MV-4-11 (cell line): ENCODE measurements at regions not wholly inside any gene's neighbourhood (a gene's known extent, or its start where the extent isn't known, plus 50 kb on each side); places are given as distances from the start of the nearest gene placed in this dataset.

Experiments used
- DNase-seq: peaks from one replicate; lab custom pipeline; 2025; lab: John Stamatoyannopoulos, UW

- no peak for DNase-seq
These were observed 223.7 kb upstream of the AJAP1 start for GRCh38 chr1:4430406-4431365.

DNA sequence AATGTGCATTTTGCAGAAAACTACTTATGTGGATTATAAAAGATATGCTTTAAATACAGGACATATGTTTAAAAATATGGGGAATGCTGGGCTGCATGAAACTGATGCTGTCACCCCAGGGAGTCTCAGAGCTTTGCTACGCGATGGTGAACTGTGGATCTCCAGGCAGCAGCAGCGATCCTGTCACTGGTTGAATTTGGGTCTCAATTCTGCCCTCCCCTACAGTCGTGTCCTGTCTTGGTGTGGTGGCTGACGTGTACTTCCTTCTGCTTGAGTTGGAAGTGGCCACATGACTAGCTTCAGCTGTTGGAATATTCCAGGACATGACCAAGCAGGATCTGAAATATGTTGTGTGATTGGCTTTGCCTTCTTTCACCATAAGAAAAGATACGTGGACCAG is 222.9 kb upstream of the AJAP1 start:
- no peak for DNase-seq

- no peak for DNase-seq
These were observed 221.3 kb upstream of the AJAP1 start for GRCh38 chr1:4433075-4433474.

DNA sequence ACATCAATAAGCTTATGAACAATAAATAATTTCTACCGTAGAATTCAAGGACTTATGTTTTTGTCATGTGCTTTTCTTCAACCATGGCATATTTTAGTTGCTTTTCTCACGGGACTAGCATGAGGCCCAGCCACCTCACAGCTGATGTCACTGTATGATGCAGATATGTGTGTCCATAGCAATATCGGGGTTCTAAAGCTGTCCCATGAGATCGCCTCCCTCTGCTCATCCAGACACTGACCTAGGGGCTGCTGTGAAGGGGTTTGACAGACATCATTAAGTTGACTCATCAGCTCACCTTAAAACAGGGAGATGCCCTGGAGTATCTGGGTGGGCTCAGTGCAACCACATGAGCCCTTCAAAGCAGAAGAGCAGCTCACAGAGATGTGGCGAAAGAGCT is 210.3 kb upstream of the AJAP1 start:
- DNase-seq = no peak

GRCh38 chr1:4447778-4448420 is 206.5 kb upstream of the AJAP1 start:
- DNase-seq = no peak

- no peak for DNase-seq
These were observed 204.4 kb upstream of the AJAP1 start for GRCh38 chr1:4449972-4450371.

- DNase-seq = no peak
These were observed 201.7 kb upstream of the AJAP1 start for GRCh38 chr1:4452701-4453100.

GRCh38 chr1:4460052-4460451 is 194.4 kb upstream of the AJAP1 start:
- no peak for DNase-seq

DNA sequence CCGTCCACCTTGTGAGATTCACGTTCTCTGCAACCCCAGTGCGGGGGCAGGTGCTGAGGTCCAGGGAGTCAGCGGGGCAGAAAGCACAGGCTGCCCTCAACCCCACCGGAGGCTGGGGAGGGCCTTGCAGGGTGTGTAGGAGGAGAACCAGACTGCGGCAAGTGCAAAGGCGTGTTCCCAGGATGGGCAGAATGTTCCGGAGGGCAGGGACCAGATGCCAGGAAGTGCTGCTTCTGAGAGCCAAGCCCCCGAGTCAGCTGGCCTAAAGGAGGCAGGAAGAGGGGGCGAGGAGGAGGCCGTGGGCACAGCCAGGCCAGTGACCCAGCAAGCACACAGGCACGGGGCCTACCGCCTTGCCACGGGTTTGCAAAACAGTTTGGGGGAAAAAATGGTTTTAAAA is 193.8 kb upstream of the AJAP1 start:
- no peak for DNase-seq

- DNase-seq = no peak
These were observed 192.6 kb upstream of the AJAP1 start for GRCh38 chr1:4461726-4462290.

- no peak for DNase-seq
These were observed 191.5 kb upstream of the AJAP1 start for GRCh38 chr1:4462831-4463484.

- no peak for DNase-seq
These were observed 190.8 kb upstream of the AJAP1 start for GRCh38 chr1:4463631-4464030.

- DNase-seq = no peak
These were observed 189.9 kb upstream of the AJAP1 start for GRCh38 chr1:4464478-4464877.

DNA sequence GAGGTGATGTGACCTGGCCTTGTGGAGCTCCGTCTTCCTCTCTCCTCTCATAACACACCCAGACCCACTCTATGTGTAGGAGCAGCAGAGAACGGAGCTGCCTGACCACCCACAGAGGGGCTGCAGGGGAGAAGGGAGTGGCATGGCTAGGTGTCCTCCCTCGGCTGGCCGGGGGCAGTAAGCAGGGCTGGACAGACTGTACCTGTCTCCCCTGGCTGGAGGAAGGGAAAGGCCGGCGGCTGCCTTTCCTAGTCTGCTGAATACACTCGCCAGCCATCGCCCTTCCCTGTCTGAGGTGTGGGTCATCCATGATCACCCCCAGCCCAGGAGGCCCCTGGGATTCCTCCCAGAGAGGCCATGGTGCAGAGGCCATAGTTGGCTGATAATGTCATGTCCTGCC is 187.2 kb upstream of the AJAP1 start:
- no peak for DNase-seq

DNA sequence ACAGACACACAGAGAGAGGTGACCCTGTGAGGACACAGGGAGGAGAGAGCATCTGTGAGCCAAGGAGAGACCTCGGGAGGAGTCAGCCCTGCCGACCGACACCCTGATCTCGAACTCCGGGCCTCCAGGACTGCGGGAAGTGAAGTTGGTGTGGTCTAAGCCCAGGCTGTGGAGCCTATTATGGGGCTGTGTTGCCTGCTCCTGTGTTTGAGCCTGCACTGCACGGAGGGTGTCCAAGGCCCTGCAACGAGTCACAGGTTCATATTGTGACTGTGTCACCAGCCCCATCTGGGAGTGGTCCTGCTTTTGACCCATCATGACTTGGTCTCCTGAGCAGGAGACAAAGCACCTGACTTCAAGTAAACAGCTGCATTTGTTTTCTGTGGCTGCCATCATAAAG is 186.0 kb upstream of the AJAP1 start:
- no peak for DNase-seq

- no peak for DNase-seq
These were observed 185.4 kb upstream of the AJAP1 start for GRCh38 chr1:4468804-4469514.

- no peak for DNase-seq
These were observed 178.0 kb upstream of the AJAP1 start for GRCh38 chr1:4476394-4476793.

DNA sequence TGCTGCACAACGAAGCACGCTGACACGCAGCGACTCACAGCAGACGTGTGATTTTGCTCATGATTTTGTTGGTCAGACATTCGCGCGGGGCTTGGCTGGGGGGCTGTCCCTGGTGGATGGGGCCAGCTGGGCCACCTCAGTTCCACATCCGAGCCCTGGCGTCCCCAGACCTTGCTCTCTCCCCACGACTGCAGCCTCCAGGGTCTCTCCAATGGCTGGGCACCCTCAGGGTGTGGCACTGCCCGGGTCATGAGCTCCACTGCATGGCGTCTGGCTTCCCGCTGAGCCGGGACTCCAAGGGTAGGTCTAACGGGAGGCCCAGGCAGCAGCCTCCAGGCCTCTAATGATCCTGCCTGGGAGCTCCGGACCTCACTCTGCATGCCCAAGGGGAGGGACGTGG is 173.0 kb upstream of the AJAP1 start:
- no peak for DNase-seq

DNA sequence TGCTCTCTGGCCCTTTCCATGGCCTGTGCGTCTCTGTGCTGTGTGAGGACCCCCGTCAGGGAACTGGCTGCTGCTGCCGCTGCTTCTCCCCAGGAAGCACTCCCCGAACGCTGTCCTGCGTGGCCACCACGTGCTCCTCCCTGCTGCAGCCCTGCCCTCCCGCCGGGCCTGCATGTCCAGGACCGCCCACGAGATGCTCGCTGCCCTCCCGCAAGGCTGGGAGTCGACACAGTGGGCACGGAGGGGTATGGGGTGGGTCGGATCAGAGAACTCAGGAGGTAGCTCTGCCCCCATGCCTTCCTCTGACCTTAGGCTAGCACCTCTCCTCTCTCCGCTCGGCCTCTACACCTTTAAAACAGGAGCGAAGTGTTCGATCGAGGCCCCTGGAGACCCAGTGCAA is 171.9 kb upstream of the AJAP1 start:
- DNase-seq = no peak

GRCh38 chr1:4483021-4483625 is 171.3 kb upstream of the AJAP1 start:
- DNase-seq = no peak

DNA sequence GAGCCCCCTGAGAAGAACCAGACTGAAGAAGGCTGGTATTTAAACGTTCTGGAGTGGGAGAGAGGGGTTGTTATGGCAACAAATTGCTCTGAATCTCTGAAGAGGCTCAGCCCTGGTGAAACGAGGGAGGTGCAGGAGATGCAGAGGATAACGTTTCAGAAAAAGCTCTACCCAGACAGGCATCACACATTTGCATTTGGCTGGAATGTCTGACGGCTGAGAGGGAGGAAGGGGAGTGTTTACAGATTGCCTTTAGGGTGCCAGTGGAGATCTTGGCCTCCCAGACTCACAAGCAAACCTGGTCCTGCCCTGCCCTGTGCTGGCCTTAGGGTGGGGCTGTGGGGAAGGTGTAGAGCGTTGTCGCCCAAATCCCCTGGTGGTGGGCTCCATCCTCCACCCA is 169.0 kb upstream of the AJAP1 start:
- DNase-seq = no peak

DNA sequence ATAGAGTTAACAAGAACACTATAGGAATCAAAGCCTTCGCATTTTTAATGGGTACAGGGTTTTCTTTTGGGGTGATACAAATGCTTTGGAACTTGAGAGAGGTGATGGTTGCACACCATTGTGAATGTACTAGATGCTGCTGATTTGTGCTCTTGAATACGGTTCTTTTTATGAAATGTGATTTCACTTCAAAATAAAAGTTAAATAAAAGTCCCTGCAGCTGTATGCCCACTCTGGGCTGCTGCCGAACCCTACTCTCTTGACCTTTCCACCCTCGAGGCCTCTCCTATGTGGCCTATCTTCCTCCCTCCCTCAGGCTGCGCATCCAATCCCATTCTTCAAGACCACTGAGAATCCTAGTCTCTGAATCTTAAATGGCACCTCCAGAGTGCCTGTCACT is 168.5 kb upstream of the AJAP1 start:
- no peak for DNase-seq
